Neutrophil (primary cell): ENCODE measurements at regions not wholly inside any gene's neighbourhood (a gene's known extent, or its start where the extent isn't known, plus 50 kb on each side); places are given as distances from the start of the nearest gene placed in this dataset.

Source experiments
- H3K27ac ChIP-seq: fragments of 200-600 bp; sonication (generic); 2 replicates; pipeline ENCODE4 v1.5.1; 2016; ENCODE audit warnings: mild to moderate bottlenecking, moderate library complexity
- H3K27me3 ChIP-seq: fragments of 200-600 bp; sonication (generic); 2 replicates; pipeline ENCODE4 v1.6.0; 2016; ENCODE audit warnings: mild to moderate bottlenecking
- H3K36me3 ChIP-seq: fragments of 200-600 bp; sonication (generic); 2 replicates; pipeline ENCODE4 v1.5.1; 2017
- H3K4me1 ChIP-seq, 2 experiments: fragments of 200-600 bp in 1 of 2; sonication (generic) in 1 of 2; 1 replicate in 1 of 2; 2 replicates in 1 of 2; pipeline versions ENCODE4 v1.5.1 to v1.6.1; 2013 to 2016; ENCODE audit warnings: low read depth in 1 of 2, low read length in 1 of 2, mild to moderate bottlenecking in 1 of 2, moderate library complexity in 1 of 2; ENCODE audit not compliant: control insufficient read depth in 1 of 2, insufficient read depth in 1 of 2
- H3K4me3 ChIP-seq, 2 experiments: fragments of 200-600 bp in 1 of 2; sonication (generic) in 1 of 2; 1 replicate in 1 of 2; 2 replicates in 1 of 2; pipeline ENCODE4 v1.5.1; 2013 to 2016; ENCODE audit warnings: low read depth in 1 of 2, low read length in 1 of 2, mild to moderate bottlenecking in 1 of 2, moderate library complexity in 1 of 2
- H3K9me3 ChIP-seq: fragments of 200-600 bp; sonication (generic); 2 replicates; pipeline ENCODE4 v1.5.1; 2016
- CTCF ChIP-seq: fragments of 200-600 bp; sonication (generic); IDR thresholded peaks from 2 replicates; pipeline ENCODE4 v1.5.1; 2016; ENCODE audit warnings: antibody characterized with exemption

GRCh38 chr14:25477316-25478098 is 427.6 kb upstream of the STXBP6 start:
- Histone ChIP-seq H3K4me1 (no peaks in the 10 kb centered on the region), H3K9me3 (no peaks in the 10 kb centered on the region), H3K27me3 (no peaks in the 10 kb centered on the region), H3K27ac (no peak overlapping the region), H3K36me3 (no peaks in the 10 kb centered on the region), H3K4me3 (no peak overlapping the region)
- no peak for TF ChIP-seq CTCF

DNA sequence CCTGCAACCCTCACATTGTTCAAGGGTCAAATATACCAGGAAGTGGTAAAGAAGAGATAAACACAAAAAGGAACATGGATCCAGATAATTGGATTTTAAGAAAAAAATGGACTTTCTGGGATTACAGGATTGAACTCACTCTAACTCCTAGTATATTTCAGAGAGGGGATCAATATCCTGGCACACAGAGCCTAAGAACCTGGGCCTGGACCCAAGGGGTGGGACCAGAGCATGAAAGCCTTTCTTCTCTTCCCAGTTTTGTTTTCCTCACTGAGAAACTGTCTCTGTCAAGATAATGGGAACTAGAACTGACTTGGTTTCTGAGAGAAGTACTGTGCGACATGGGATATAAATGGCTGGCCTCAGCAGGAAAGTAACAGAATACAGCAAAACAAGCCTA is 422.8 kb upstream of the STXBP6 start:
- H3K36me3 ChIP-seq = no peaks in the 10 kb centered on the region
- H3K9me3 ChIP-seq = no peaks in the 10 kb centered on the region
- no peaks in the 10 kb centered on the region for H3K4me1 ChIP-seq
- TF ChIP-seq CTCF = no peak
- no peak overlapping the region for H3K27ac ChIP-seq
- no peaks in the 10 kb centered on the region for H3K27me3 ChIP-seq
- no peak overlapping the region for H3K4me3 ChIP-seq

DNA sequence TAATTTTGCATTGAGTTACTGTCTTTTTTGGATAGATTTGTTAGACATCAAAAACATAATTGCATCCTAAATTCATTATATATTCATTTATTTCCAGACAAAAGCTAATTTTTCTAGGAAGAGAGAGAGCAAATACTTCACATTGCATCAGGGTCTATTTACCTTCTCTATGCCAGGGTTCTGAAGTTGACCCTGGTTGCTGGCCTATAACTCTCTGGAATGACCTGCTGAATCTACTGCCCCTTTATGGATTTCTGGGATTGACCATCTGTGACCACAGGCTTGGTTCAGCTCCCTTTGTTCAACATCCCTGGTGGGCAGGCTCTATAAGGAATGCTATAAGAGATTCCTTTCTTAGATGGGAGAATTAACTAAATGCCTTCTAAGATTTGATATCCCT is 414.8 kb upstream of the STXBP6 start:
- no peak for TF ChIP-seq CTCF
- Histone ChIP-seq H3K4me1 (no peaks in the 10 kb centered on the region), H3K27ac (no peak overlapping the region), H3K4me3 (no peak overlapping the region), H3K27me3 (no peaks in the 10 kb centered on the region), H3K9me3 (no peaks in the 10 kb centered on the region), H3K36me3 (no peaks in the 10 kb centered on the region)

- H3K27ac ChIP-seq = no peak overlapping the region
- no peaks in the 10 kb centered on the region for H3K36me3 ChIP-seq
- no peak overlapping the region for H3K4me3 ChIP-seq
- H3K27me3 ChIP-seq = no peaks in the 10 kb centered on the region
- no peaks in the 10 kb centered on the region for H3K9me3 ChIP-seq
- H3K4me1 ChIP-seq = no peaks in the 10 kb centered on the region
- TF ChIP-seq CTCF = no peak
These were observed 414.1 kb upstream of the STXBP6 start for GRCh38 chr14:25464078-25464477.

GRCh38 chr14:25463480-25463879 is 413.5 kb upstream of the STXBP6 start:
- TF ChIP-seq CTCF = no peak
- H3K4me1 ChIP-seq = no peaks in the 10 kb centered on the region
- no peak overlapping the region for H3K4me3 ChIP-seq
- H3K36me3 ChIP-seq = no peaks in the 10 kb centered on the region
- no peak overlapping the region for H3K27ac ChIP-seq
- H3K9me3 ChIP-seq = no peaks in the 10 kb centered on the region
- H3K27me3 ChIP-seq = no peaks in the 10 kb centered on the region
